Stimulated activated CD4-positive, alpha-beta T cell treated with anti-CD3 and anti-CD28 coated beads, Interleukin-12 subunit alpha, Interleukin-12 subunit beta, amount 100 ng/mL, for 48 hours (primary cell): ENCODE measurements at regions not wholly inside any gene's neighbourhood (a gene's known extent, or its start where the extent isn't known, plus 50 kb on each side); places are given as distances from the start of the nearest gene placed in this dataset.
"Not testable (repeated sequence)": the region's sequence is repeated elsewhere in the genome, so short reads cannot be mapped to it uniquely, and the experiment has no call there.

Experiments used
- DNase-seq, 3 donors: peaks; one replicate each; pipeline ENCODE4 v3.0.0-alpha.2; 2020; ENCODE audit warnings: low read depth in 2 of 3, low spot score in 1 of 3

- no peak for DNase-seq
Observed at GRCh38 chrX:75673468-75673867, 111.6 kb downstream of the MAGEE2 start.

GRCh38 chrX:75655627-75656026 lies 129.4 kb downstream of the MAGEE2 start:
- DNase-seq: no peak

DNA sequence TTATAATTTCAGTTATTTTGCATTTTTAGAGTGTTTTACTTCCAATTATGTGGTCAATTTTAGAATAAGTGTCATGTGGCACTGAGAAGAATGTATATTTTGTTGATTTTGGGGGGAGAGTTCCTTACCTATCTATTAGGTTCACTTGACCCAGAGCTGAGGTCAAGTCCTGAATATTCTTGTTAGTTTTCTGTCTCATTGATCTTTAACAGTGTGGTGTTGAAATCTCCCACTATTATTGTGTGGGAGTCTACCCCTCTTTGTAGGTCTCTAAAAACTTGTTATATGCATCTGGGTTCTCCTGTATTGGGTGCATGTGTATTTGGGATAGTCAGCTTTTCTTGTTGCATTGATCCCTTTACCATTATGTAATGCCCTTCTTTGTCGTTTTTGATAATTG lies 127.0 kb upstream of the ZDHHC15 start:
- DNase-seq: no peak

DNA sequence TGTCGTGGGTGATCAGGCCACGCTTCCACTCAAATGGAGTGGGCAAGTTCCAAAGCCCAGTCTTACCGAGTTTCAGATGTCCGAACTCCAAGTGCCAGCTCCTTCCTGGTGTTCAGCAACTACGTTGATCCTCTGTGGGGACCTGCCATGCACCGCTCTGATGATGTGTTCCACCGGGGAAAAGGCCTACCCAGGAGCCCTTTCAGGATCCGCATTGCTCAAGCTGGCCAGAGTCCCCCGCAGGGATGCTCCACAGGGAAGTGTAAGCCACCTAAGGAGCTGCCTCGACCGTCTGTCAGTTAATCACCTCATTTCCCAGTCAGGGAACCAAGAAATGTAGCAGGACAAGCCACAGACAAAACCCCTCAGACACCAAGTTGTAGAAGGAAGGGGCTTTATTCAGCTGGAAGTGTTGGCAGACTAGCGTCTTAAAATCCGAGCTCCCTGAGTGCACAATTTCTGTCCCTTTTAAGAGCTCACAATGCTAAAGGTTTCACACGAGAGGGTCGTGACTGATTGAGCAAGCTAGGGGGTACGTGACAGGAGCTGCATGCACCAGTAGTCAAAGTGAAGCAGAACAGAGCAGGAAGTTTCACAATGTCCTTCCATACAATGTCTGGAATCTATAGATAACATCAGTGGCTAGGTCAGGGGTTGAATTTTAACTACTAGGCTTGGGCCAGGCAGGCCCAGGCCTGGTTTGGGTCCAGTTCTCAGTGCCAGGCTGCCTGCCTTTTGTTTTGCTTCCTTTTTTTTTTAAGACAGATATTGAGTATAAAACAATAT lies 126.2 kb upstream of the ZDHHC15 start:
- no peak for DNase-seq

DNA sequence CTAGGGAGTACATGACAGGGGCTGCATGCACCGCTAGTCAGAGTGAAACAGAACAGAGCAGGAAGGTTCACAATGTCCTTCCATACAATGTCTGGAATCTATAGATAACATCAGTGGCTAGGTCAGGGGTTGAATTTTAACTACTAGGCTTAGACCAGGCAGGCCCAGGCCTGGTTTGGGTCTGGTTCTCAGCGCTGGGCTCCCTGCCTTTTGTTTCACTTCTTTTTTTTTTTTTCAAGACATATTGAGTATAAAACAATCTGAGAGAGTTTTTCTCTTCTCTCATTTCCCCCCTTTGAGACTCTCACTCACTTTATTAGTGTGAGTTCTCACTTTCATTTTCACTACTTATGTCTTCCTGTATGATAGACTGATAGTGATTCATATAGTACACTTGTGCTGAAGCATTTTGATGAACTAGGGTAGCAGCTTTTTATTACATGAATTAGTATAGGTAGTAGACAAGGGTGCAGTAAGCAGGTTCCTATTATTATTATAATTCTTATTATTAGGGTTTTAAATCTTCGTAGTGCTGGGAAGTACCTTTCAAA lies 120.0 kb upstream of the ZDHHC15 start:
- no peak for DNase-seq

- no peak for DNase-seq
Observed at GRCh38 chrX:75638332-75638731, 115.5 kb upstream of the ZDHHC15 start.

GRCh38 chrX:75625232-75625631 lies 102.4 kb upstream of the ZDHHC15 start:
- DNase-seq: no peak

DNA sequence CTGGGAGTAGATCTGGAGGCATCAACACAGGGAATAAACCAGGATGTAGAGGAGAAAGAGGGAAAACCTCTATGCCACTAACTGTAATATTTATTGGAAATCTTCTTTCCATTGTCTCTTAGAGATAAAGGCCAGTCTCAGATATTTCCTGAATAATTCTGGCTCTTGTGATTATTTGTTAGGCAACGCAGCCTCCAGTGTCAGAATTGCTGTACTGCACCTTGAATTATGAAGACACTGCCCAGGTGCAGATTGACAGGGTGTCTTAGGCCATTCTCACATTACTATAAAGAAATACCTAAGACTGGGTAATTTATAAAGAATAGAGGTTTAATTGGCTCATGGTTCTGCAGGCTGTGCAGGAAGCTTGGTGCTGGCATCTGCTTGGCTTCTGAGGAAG lies 100.7 kb upstream of the ZDHHC15 start:
- no peak for DNase-seq

GRCh38 chrX:75609406-75609805 lies 86.6 kb upstream of the ZDHHC15 start:
- DNase-seq: no peak

- peak in 1 of 3 donors; percentile 8 for DNase-seq
Observed at GRCh38 chrX:75603833-75604232, 81.0 kb upstream of the ZDHHC15 start.

- not testable (repeated sequence) for DNase-seq
Observed at GRCh38 chrX:75602022-75602421, 79.2 kb upstream of the ZDHHC15 start.

DNA sequence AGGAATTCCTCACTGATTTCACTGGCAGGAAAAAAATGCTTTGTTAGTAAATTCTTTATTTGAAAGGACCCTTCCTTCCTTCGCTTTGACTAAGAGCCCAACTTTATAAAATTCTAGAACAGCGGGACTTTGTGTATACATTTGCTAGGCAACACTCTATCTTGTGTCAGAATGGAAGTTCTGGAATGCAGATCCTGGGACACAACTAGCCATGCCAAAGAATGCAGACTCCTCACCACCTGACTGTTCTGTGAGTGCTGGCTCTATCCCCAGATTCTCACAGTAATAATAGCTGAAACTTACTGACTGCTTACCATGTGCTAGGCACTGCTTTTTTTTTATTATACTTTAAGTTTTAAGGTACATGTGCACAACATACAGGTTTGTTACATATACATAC lies 73.3 kb upstream of the ZDHHC15 start:
- DNase-seq: no peak

DNA sequence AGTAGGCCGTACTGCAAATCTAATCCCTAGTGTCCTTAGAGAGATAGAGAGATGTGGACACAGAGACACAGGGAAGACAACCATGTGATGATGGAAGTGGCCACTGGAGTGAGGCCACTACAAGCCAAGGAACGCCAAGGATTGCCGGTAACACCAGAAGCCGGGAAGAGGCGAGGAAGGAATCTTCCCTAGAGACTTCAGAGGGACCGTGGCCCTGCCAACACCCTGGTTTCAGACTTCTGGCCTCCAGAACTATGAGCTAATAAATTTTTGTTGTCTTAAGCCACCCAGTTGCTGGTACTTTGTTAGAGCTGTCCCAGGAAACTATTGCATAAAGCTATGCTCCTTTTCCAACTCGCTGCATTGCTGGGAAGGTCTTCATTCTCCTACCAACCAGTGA lies 70.3 kb upstream of the ZDHHC15 start:
- not testable (repeated sequence) for DNase-seq

DNA sequence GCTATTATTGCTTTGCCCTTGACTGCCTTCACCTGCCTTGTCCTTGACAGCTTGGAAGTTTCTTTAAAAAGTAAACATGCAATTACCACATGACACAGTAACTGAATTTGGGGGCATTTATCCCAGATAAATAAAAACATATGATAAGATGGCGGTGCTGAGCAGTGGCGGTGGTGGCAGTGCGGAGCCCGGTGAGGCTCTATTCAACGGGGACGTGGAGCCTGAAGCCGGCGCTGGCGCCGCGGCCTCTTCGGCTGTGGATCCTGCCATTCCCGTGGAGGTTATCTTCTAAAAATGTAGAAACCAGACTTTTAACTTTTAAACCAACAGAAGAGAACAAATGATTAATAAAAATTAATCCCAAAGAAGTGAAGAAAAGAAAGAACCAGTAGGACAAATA lies 59.7 kb upstream of the ZDHHC15 start:
- no peak for DNase-seq
